ENCODE measurements at regions not wholly inside any gene's neighbourhood (a gene's known extent, or its start where the extent isn't known, plus 50 kb on each side); places are given as distances from the start of the nearest gene placed in this dataset.

DNA sequence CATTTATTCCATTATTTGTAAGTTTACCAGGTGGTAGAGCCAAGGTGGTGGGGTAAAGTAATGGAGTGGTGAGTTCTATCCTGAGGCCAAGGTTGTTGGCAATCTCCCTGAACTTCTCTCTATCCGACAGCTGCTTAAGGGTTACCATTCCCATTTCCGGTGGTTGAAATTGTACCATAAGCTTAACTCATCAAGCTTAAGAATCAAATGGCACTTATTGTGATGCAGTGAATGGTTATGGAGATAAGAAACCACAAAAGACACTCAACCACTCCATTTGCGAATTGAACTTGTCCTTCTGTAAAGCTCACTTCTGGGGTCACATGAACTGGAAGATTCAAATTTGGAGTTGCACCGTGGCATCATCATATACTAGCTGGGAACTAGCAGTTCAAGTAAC, 287.4 kb upstream of the SLCO3A1 start:
- no peak overlapping the region for H2AFZ ChIP-seq (ENCODE audit: low read depth, low read length, severe bottlenecking)
- H3F3A ChIP-seq (ENCODE audit: insufficient read depth) = no peaks in the 10 kb centered on the region
- no peak overlapping the region for H3K9ac ChIP-seq (ENCODE audit: low read length)
- H3K27me3 ChIP-seq (ENCODE audit: low read length) = peaks cover 4% of the 10 kb centered on the region; the same call in 1 of the 2 replicates
- H4K20me1 ChIP-seq (ENCODE audit: low read depth, low read length) = no peaks in the 10 kb centered on the region
- H3K36me3 ChIP-seq (ENCODE audit: low read length) = no peaks in the 10 kb centered on the region
- no peaks in the 10 kb centered on the region for H3K9me3 ChIP-seq (ENCODE audit: insufficient read depth, low read length)
- H3K27ac ChIP-seq (ENCODE audit: low read depth, low read length) = no peak overlapping the region
- no peaks in the 10 kb centered on the region for H3K79me2 ChIP-seq (ENCODE audit: insufficient read depth, low read length)
- no peak overlapping the region for H3K4me3 ChIP-seq (ENCODE audit: insufficient read depth, low read length, poor library complexity, severe bottlenecking)
- H3K4me2 ChIP-seq (ENCODE audit: low read depth, low read length, poor library complexity, severe bottlenecking) = no peak overlapping the region
- no peak for TF ChIP-seq EZH2phosphoT487 (conservative IDR thresholded peaks at IDR 0.05; ENCODE audit: low read length)
- TF ChIP-seq, protein P1, sequence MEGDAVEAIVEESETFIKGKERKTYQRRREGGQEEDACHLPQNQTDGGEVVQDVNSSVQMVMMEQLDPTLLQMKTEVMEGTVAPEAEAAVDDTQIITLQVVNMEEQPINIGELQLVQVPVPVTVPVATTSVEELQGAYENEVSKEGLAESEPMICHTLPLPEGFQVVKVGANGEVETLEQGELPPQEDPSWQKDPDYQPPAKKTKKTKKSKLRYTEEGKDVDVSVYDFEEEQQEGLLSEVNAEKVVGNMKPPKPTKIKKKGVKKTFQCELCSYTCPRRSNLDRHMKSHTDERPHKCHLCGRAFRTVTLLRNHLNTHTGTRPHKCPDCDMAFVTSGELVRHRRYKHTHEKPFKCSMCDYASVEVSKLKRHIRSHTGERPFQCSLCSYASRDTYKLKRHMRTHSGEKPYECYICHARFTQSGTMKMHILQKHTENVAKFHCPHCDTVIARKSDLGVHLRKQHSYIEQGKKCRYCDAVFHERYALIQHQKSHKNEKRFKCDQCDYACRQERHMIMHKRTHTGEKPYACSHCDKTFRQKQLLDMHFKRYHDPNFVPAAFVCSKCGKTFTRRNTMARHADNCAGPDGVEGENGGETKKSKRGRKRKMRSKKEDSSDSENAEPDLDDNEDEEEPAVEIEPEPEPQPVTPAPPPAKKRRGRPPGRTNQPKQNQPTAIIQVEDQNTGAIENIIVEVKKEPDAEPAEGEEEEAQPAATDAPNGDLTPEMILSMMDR (IDR thresholded peaks at IDR 0.05; ENCODE audit: insufficient read depth, low read length, poor library complexity, severe bottlenecking) = no peak
- H3K9me2 ChIP-seq (replicated peaks; ENCODE audit: insufficient read depth, low read length) = no peaks in the 10 kb centered on the region

DNA sequence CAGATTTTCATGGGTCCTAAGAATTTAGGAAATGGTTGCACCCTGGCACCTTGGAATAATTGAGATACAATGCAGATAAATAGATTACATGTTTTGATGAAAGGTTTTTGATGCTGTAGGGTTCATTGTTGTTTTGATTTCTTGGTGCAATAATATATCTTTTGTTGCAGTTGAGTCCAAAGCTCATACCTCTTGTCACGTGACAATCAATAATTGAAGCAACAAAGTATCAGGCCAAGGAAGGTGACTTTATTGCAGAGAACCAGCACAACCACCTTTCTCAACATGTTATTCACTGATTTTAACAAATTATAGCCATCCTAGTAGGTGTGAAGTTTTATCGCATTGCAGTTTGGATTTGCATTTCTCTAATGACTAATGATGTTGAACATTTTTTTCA, 285.5 kb upstream of the SLCO3A1 start:
- Histone ChIP-seq H4K20me1 (ENCODE audit: low read depth, low read length) (no peaks in the 10 kb centered on the region), H3K27ac (ENCODE audit: low read depth, low read length) (no peak overlapping the region), H3K4me3 (ENCODE audit: insufficient read depth, low read length, poor library complexity, severe bottlenecking) (no peak overlapping the region), H3K36me3 (ENCODE audit: low read length) (no peaks in the 10 kb centered on the region), H2AFZ (ENCODE audit: low read depth, low read length, severe bottlenecking) (no peak overlapping the region), H3K4me2 (ENCODE audit: low read depth, low read length, poor library complexity, severe bottlenecking) (no peak overlapping the region), H3K27me3 (ENCODE audit: low read length) (peaks cover 4% of the 10 kb centered on the region; the same call in 1 of the 2 replicates), H3K79me2 (ENCODE audit: insufficient read depth, low read length) (no peaks in the 10 kb centered on the region), H3K9ac (ENCODE audit: low read length) (no peak overlapping the region), H3F3A (ENCODE audit: insufficient read depth) (no peaks in the 10 kb centered on the region), H3K9me2 (replicated peaks; ENCODE audit: insufficient read depth, low read length) (no peaks in the 10 kb centered on the region), H3K9me3 (ENCODE audit: insufficient read depth, low read length) (no peaks in the 10 kb centered on the region)
- no peak for TF ChIP-seq EZH2phosphoT487 (conservative IDR thresholded peaks at IDR 0.05; ENCODE audit: low read length)
- TF ChIP-seq, protein P1 (IDR thresholded peaks at IDR 0.05; ENCODE audit: insufficient read depth, low read length, poor library complexity, severe bottlenecking) = no peak

DNA sequence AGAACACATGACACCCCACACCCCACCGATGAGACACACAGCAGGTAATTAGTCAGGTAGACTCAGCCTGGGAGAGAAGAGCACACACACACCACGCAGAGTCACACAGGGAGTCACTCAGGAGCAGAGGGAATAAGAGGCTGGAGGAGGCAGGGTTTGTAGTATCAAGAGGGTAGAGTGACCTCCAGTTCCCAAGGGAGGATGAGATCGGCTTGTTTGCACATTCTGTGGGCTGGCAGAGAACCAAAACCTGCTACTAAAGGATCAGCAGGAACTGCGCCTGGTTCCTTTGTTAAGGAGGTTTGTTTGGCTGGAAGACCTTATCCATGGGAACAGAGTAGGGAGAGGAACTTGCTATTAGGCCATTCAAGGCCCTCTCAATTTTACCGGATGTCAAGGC, 281.4 kb upstream of the SLCO3A1 start:
- no peak overlapping the region for H3K4me3 ChIP-seq (ENCODE audit: insufficient read depth, low read length, poor library complexity, severe bottlenecking)
- H3K27me3 ChIP-seq (ENCODE audit: low read length) = peaks cover 4% of the 10 kb centered on the region; the same call in 1 of the 2 replicates
- H3K36me3 ChIP-seq (ENCODE audit: low read length) = no peaks in the 10 kb centered on the region
- H3K79me2 ChIP-seq (ENCODE audit: insufficient read depth, low read length) = no peaks in the 10 kb centered on the region
- no peaks in the 10 kb centered on the region for H4K20me1 ChIP-seq (ENCODE audit: low read depth, low read length)
- no peak overlapping the region for H3K9ac ChIP-seq (ENCODE audit: low read length)
- H3K9me2 ChIP-seq (replicated peaks; ENCODE audit: insufficient read depth, low read length) = no peaks in the 10 kb centered on the region
- H3K9me3 ChIP-seq (ENCODE audit: insufficient read depth, low read length) = no peaks in the 10 kb centered on the region
- no peak overlapping the region for H2AFZ ChIP-seq (ENCODE audit: low read depth, low read length, severe bottlenecking)
- TF ChIP-seq, protein P1 (IDR thresholded peaks at IDR 0.05; ENCODE audit: insufficient read depth, low read length, poor library complexity, severe bottlenecking) = no peak
- TF ChIP-seq EZH2phosphoT487 (conservative IDR thresholded peaks at IDR 0.05; ENCODE audit: low read length) = no peak
- no peak overlapping the region for H3K4me2 ChIP-seq (ENCODE audit: low read depth, low read length, poor library complexity, severe bottlenecking)
- H3K27ac ChIP-seq (ENCODE audit: low read depth, low read length) = no peak overlapping the region
- no peaks in the 10 kb centered on the region for H3F3A ChIP-seq (ENCODE audit: insufficient read depth)

Data from SU-DHL-6 (cell line).